Heart right ventricle (tissue), 16 donors: ENCODE measurements at regions not wholly inside any gene's neighbourhood (a gene's known extent, or its start where the extent isn't known, plus 50 kb on each side); places are given as distances from the start of the nearest gene placed in this dataset.

ENCODE experiments used
- ATAC-seq, 8 donors: fragments of 200-7000 bp; cut with Tn5 transposase; one replicate each; pipeline ENCODE4 v1.9.1; 2020; ENCODE audit warnings: mild to moderate bottlenecking in 8 of 8, moderate library complexity in 8 of 8, moderate number of reproducible peaks in 1 of 8
- DNase-seq, 2 donors: peaks; one replicate each; pipeline ENCODE4 v3.0.0-alpha.2; 2020
- H3K27ac ChIP-seq, 10 donors: fragments of 200-600 bp; sonication (generic) in 2 of 10; one replicate each; pipeline versions ENCODE4 v1.5.0 to v1.8.0; 2020 to 2022; ENCODE audit warnings: mild to moderate bottlenecking in 3 of 10
- H3K27me3 ChIP-seq, 7 donors: fragments of 200-600 bp; one replicate each; pipeline ENCODE4 v1.8.0; 2021 to 2022; ENCODE audit warnings: mild to moderate bottlenecking in 2 of 7
- H3K36me3 ChIP-seq, 9 donors: fragments of 200-600 bp; sonication (generic) in 1 of 9; one replicate each; pipeline versions ENCODE4 v1.5.0 to v1.8.0; 2020 to 2022; ENCODE audit warnings: mild to moderate bottlenecking in 2 of 9
- H3K4me1 ChIP-seq, 9 donors: fragments of 200-600 bp; sonication (generic) in 1 of 9; one replicate each; pipeline versions ENCODE4 v1.5.0 to v1.8.0; 2020 to 2022; ENCODE audit warnings: mild to moderate bottlenecking in 4 of 9
- H3K4me3 ChIP-seq, 10 donors: fragments of 200-600 bp; sonication (generic) in 2 of 10; one replicate each; pipeline versions ENCODE4 v1.5.0 to v1.8.0; 2020 to 2022; ENCODE audit warnings: mild to moderate bottlenecking in 7 of 10, moderate library complexity in 2 of 10
- H3K9me3 ChIP-seq, 11 donors: fragments of 200-600 bp in 10 of 11; sonication (generic) in 2 of 11; one replicate each; pipeline versions ENCODE4 v1.5.0 to v1.8.0; 2013 to 2022; ENCODE audit warnings: mild to moderate bottlenecking in 2 of 11, control low read depth in 1 of 11, moderate library complexity in 1 of 11
- WGBS, 2 donors: extraction: QIAGEN DNeasy Blood & Tissue Kit; methylation state at CpG; one replicate each; pipeline ENCODE4 v1.1.7; 2013; ENCODE audit warnings: inconsistent platforms in 1 of 2; 5-methylcytosine and 5-hydroxymethylcytosine counted together
- intact Hi-C, 10 donors: fragments of 100-400 bp; cut with DNase I; formaldehyde crosslinking; loops; one replicate each; pipeline versions ENCODE4 v1.11.1 to v1.14.2; 2022
- TF ChIP-seq, protein P1 (sequence below), 9 donors: fragments of 200-600 bp; sonication (generic) in 2 of 9; IDR thresholded peaks; one replicate each; pipeline versions ENCODE4 v1.5.0 to v1.8.0; 2021 to 2022; ENCODE audit warnings: antibody characterized with exemption in 9 of 9, mild to moderate bottlenecking in 5 of 9, moderate library complexity in 1 of 9
- donor health status: Arrhythmogenic right ventricular cardiomyopathy.
- donor health status: ischemic (EF 13 %, LVEDD 7.1; RV severe dilation, severe dysfunction).
- donor health status: healthy with polysubstance abuse.
- donor health status: DM: no; HTN: yes; CAD: no.
- donor health status: DM: no; HTN: no; CAD: no.
- donor health status: ischemic (EF 25% LVEDD 6.9; RV normal size, moderate dysfunction).
- donor health status: ischemic (EF 25% LVEDD 5.7; RV mildly dilated, moderate dysfunction).
- donor health status: healthy.
- donor health status: DM: yes; HTN: yes; CAD: no.
- donor health status: Ischemic cardiomyopathy.
- donor health status: ischemic (EF 35%, LVEDD 5.7; RV mildly dilated, moderate dysfunction).
- donor health status: nonischemic (EF 11% LVEDD 7.7; RV severe dilation, severe dysfunction).
- donor health status: DM: yes; HTN: yes; CAD: no.
- donor health status: PGD.
- donor health status: ischemic (EF 29% LVEDD 5.4; RV normal size, mild dysfunction).
- donor health status: nonischemic (EF 23%, LVEDD 6.1; RV moderate dilation, normal function).

- no peak for ATAC-seq
These were observed 725.3 kb upstream of the CCDC179 start for GRCh38 chr11:23585416-23586104.

DNA sequence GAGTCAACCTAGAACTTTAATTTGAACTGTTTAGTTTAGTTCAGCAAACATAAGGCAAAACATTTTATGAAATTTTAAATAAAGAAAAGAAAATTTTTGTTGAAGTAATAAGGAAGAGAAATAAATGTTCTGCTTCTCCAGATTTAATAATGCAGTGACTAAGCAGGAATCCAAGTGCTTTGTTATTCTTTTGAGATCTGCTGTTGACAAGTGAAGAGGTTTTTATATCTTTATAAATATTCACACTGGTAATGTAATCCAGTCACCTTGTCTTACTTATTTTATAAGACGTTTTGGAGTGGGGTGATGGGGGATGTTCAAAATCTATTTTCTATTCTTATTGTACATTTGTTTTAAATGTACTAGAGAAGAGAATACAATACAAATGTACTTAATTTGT, 725.9 kb upstream of the CCDC179 start:
- H3K27ac ChIP-seq, result no peak overlapping the region
- intact Hi-C loops, result no loop called here
- no peak for ATAC-seq

More at GRCh38 chr11:23585416-23586104, 725.3 kb upstream of the CCDC179 start:
- Histone ChIP-seq H3K9me3 (no peaks in the 10 kb centered on the region), H3K4me1 (no peaks in the 10 kb centered on the region), H3K4me3 (no peak overlapping the region), H3K27ac (no peak overlapping the region), H3K36me3 (no peaks in the 10 kb centered on the region), H3K27me3 (no peaks in the 10 kb centered on the region)
- no peak for DNase-seq
- WGBS, 2 donors, result 72 to 75% methylated on average over 2 of the region's 2 CpGs
- intact Hi-C loops, result no loop called here
- TF ChIP-seq, protein P1, sequence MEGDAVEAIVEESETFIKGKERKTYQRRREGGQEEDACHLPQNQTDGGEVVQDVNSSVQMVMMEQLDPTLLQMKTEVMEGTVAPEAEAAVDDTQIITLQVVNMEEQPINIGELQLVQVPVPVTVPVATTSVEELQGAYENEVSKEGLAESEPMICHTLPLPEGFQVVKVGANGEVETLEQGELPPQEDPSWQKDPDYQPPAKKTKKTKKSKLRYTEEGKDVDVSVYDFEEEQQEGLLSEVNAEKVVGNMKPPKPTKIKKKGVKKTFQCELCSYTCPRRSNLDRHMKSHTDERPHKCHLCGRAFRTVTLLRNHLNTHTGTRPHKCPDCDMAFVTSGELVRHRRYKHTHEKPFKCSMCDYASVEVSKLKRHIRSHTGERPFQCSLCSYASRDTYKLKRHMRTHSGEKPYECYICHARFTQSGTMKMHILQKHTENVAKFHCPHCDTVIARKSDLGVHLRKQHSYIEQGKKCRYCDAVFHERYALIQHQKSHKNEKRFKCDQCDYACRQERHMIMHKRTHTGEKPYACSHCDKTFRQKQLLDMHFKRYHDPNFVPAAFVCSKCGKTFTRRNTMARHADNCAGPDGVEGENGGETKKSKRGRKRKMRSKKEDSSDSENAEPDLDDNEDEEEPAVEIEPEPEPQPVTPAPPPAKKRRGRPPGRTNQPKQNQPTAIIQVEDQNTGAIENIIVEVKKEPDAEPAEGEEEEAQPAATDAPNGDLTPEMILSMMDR (IDR thresholded peaks at IDR 0.05), result no peak

GRCh38 chr11:23590596-23591308, 730.5 kb upstream of the CCDC179 start:
- no peak overlapping the region for H3K27ac ChIP-seq
- intact Hi-C loops, result no loop called here

More for the DNA sequence above, 725.9 kb upstream of the CCDC179 start:
- Histone ChIP-seq H3K4me1 (no peaks in the 10 kb centered on the region), H3K9me3 (no peaks in the 10 kb centered on the region), H3K36me3 (no peaks in the 10 kb centered on the region), H3K4me3 (no peak overlapping the region), H3K27me3 (no peaks in the 10 kb centered on the region)
- TF ChIP-seq, protein P1 (IDR thresholded peaks at IDR 0.05), result no peak
- 24 to 29% methylated on average over 1 of the region's 1 CpG for WGBS, 2 donors
- no peak for DNase-seq

DNA sequence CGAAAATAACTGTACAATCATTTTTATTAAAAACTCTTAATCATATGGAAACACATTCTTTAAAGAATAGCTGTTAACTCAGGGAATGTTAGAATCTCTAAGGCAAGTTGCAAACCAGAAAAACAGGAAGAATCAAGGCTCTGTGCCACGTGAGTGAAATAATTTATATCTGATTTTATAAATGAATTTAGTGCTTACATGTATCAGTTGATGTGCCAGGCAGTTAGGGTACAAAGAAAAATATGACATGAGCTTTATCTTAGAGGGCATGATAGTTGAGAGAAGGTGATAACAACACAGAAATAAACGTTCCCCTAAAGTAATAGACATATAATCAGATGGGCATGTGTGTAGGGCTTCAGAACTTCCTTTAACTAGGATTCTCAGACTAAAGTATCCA, 734.5 kb upstream of the CCDC179 start:
- no peak overlapping the region for H3K27ac ChIP-seq
- WGBS, 2 donors, result 29 to 44% methylated on average over 3 of the region's 3 CpGs
- no peaks in the 10 kb centered on the region for H3K27me3 ChIP-seq
- DNase-seq (no peak), ATAC-seq (no peak)
- intact Hi-C loops, result no loop called here
- H3K4me3 ChIP-seq, result no peak overlapping the region
- TF ChIP-seq, protein P1 (IDR thresholded peaks at IDR 0.05), result no peak
- peaks cover 0 to 10% (median 0%) of the 10 kb centered on the region in 11 donors for H3K9me3 ChIP-seq
- no peaks in the 10 kb centered on the region for H3K36me3 ChIP-seq
- H3K4me1 ChIP-seq, result no peaks in the 10 kb centered on the region

More at GRCh38 chr11:23590596-23591308, 730.5 kb upstream of the CCDC179 start:
- Histone ChIP-seq H3K4me3 (no peak overlapping the region), H3K27me3 (no peaks in the 10 kb centered on the region), H3K4me1 (no peaks in the 10 kb centered on the region), H3K9me3 (no peaks in the 10 kb centered on the region), H3K36me3 (no peaks in the 10 kb centered on the region)
- TF ChIP-seq, protein P1 (IDR thresholded peaks at IDR 0.05), result no peak
- ATAC-seq, result no peak
- WGBS, 2 donors, result 60 to 70% methylated on average over 3 of the region's 3 CpGs
- DNase-seq, result no peak
